ENCODE measurements at regions not wholly inside any gene's neighbourhood (a gene's known extent, or its start where the extent isn't known, plus 50 kb on each side); places are given as distances from the start of the nearest gene placed in this dataset.

DNA sequence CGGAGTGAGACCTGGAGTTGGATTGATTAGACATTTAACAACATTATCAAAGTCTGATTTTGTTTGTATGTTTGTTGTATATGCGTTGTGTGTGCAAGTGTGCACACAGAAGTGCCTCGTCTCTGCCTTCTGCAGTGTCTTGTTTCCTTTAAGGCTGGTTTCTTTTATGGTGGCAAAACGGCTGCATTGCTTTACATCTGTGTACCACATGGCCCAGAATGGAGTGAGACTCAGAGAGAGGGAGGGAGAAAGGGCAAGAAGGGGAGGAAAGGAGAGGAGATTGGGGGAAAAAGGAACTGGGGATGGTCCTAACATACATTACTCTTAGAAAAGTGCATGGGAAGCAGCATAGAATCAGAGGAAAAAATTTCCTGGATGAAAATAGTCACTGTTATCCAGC, 99.7 kb upstream of the WLS start:
- Histone ChIP-seq H2AFZ (ENCODE audit: low read length) (no peak overlapping the region), H3K9me3 (ENCODE audit: low read length) (no peaks in the 10 kb centered on the region), H3K27me3 (ENCODE audit: insufficient read depth, low read length) (no peaks in the 10 kb centered on the region), H3K4me1 (ENCODE audit: insufficient read depth, low read length, severe bottlenecking) (no peaks in the 10 kb centered on the region), H3F3A (ENCODE audit: insufficient read depth, low read length) (no peaks in the 10 kb centered on the region), H3K4me2 (ENCODE audit: low read length) (no peak overlapping the region), H3K9ac (ENCODE audit: low read length) (no peak overlapping the region), H3K4me3 (ENCODE audit: low read depth, low read length, poor library complexity, severe bottlenecking) (no peak overlapping the region), H4K20me1 (ENCODE audit: insufficient read depth, low read length) (no peaks in the 10 kb centered on the region), H3K9me2 (ENCODE audit: low read depth, low read length) (no peaks in the 10 kb centered on the region), H3K79me2 (ENCODE audit: insufficient read depth, low read length) (no peaks in the 10 kb centered on the region), H3K36me3 (ENCODE audit: insufficient read depth, low read length) (no peaks in the 10 kb centered on the region), H3K27ac (ENCODE audit: low read depth, low read length, poor library complexity, severe bottlenecking) (no peak overlapping the region)
- TF ChIP-seq EZH2 (IDR thresholded peaks at IDR 0.05; ENCODE audit: borderline replicate concordance, low read length) (no peak), CTCF (IDR thresholded peaks at IDR 0.05; ENCODE audit: low read length) (no peak)

DNA sequence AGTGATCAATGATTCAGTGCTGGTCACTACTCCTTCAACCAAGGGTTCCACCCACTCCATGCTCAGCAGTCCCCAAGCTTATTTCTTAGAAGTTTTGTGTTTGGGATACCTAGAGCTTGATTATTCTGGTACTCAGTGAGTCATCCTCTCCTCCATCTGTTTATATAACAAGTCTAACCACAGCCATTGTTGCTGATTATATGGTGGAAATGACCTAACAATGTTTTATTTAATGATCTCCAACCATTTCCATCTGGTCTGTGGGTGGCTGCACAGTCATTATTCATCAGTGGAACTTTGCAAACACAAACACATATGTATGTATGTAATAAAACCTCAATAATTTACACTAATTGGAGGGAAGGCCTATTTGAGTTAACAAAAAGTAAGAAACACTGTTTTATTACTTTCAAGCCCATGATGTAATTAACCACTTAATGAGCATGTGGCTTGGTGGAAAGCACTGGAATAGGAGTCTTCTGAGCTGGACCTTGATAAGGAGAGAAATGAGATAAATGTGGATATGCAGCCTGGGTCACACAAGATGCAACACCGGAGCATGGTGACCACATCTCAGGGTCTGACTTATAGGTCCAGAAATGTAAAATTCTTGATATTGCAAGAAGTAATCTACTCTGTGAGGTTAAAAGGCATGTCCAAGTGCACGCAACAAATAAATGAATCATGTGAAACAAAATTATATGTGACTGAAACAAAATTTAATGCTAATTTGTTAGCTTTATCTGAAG, 99.0 kb upstream of the WLS start:
- H3K9me2 ChIP-seq (ENCODE audit: low read depth, low read length), result no peaks in the 10 kb centered on the region
- H3K79me2 ChIP-seq (ENCODE audit: insufficient read depth, low read length), result no peaks in the 10 kb centered on the region
- no peak overlapping the region for H3K4me2 ChIP-seq (ENCODE audit: low read length)
- no peaks in the 10 kb centered on the region for H3K27me3 ChIP-seq (ENCODE audit: insufficient read depth, low read length)
- H3K9ac ChIP-seq (ENCODE audit: low read length), result no peak overlapping the region
- TF ChIP-seq EZH2 (IDR thresholded peaks at IDR 0.05; ENCODE audit: borderline replicate concordance, low read length) (no peak), CTCF (IDR thresholded peaks at IDR 0.05; ENCODE audit: low read length) (no peak)
- H2AFZ ChIP-seq (ENCODE audit: low read length), result no peak overlapping the region
- no peaks in the 10 kb centered on the region for H3K36me3 ChIP-seq (ENCODE audit: insufficient read depth, low read length)
- no peak overlapping the region for H3K27ac ChIP-seq (ENCODE audit: low read depth, low read length, poor library complexity, severe bottlenecking)
- no peak overlapping the region for H3K4me3 ChIP-seq (ENCODE audit: low read depth, low read length, poor library complexity, severe bottlenecking)
- no peaks in the 10 kb centered on the region for H3F3A ChIP-seq (ENCODE audit: insufficient read depth, low read length)
- H3K4me1 ChIP-seq (ENCODE audit: insufficient read depth, low read length, severe bottlenecking), result no peaks in the 10 kb centered on the region
- H4K20me1 ChIP-seq (ENCODE audit: insufficient read depth, low read length), result no peaks in the 10 kb centered on the region
- no peaks in the 10 kb centered on the region for H3K9me3 ChIP-seq (ENCODE audit: low read length)

DNA sequence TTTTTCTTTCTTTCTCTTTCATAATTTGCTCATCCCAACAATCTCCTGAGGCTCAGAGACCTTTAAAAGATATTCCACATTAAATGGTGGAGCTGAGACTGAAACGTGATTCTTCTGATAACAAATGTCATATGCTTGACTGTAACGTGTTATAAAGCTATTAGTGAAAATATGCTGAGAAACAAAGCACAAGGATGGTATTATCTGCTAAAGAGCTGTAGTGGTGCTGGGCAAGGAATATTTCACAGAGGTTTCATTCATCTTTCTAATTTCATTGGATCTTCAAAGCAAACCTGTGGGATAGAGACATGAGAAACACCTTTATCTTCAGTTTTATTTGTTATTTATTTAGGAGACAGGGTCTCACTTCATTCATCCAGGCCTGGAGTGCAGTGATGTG, 98.1 kb upstream of the WLS start:
- H4K20me1 ChIP-seq (ENCODE audit: insufficient read depth, low read length), result no peaks in the 10 kb centered on the region
- no peaks in the 10 kb centered on the region for H3K9me2 ChIP-seq (ENCODE audit: low read depth, low read length)
- no peaks in the 10 kb centered on the region for H3K79me2 ChIP-seq (ENCODE audit: insufficient read depth, low read length)
- H3K9ac ChIP-seq (ENCODE audit: low read length), result no peak overlapping the region
- TF ChIP-seq CTCF (IDR thresholded peaks at IDR 0.05; ENCODE audit: low read length) (no peak), EZH2 (IDR thresholded peaks at IDR 0.05; ENCODE audit: borderline replicate concordance, low read length) (no peak)
- H2AFZ ChIP-seq (ENCODE audit: low read length), result no peak overlapping the region
- H3K27me3 ChIP-seq (ENCODE audit: insufficient read depth, low read length), result no peaks in the 10 kb centered on the region
- H3K9me3 ChIP-seq (ENCODE audit: low read length), result no peaks in the 10 kb centered on the region
- H3F3A ChIP-seq (ENCODE audit: insufficient read depth, low read length), result no peaks in the 10 kb centered on the region
- H3K27ac ChIP-seq (ENCODE audit: low read depth, low read length, poor library complexity, severe bottlenecking), result no peak overlapping the region
- no peak overlapping the region for H3K4me2 ChIP-seq (ENCODE audit: low read length)
- H3K36me3 ChIP-seq (ENCODE audit: insufficient read depth, low read length), result no peaks in the 10 kb centered on the region
- H3K4me3 ChIP-seq (ENCODE audit: low read depth, low read length, poor library complexity, severe bottlenecking), result no peak overlapping the region
- no peaks in the 10 kb centered on the region for H3K4me1 ChIP-seq (ENCODE audit: insufficient read depth, low read length, severe bottlenecking)

Data from OCI-LY1 (cell line).